Ascending aorta (tissue), 2 donors: ENCODE measurements at regions not wholly inside any gene's neighbourhood (a gene's known extent, or its start where the extent isn't known, plus 50 kb on each side); places are given as distances from the start of the nearest gene placed in this dataset.

ENCODE experiments used
- DNase-seq, 2 donors: peaks; one replicate each; pipeline ENCODE4 v3.0.0-alpha.2; 2019; ENCODE audit warnings: low spot score in 2 of 2
- H3K27ac ChIP-seq, 2 donors: fragments of 200-600 bp; sonication (generic); one replicate each; pipeline ENCODE4 v1.5.1; 2016 to 2017; ENCODE audit warnings: mild to moderate bottlenecking in 1 of 2
- H3K27me3 ChIP-seq: fragments of 200-600 bp; sonication (generic); one replicate; pipeline ENCODE4 v1.5.1; 2017
- H3K36me3 ChIP-seq, 2 donors: fragments of 200-600 bp; sonication (generic); one replicate each; pipeline ENCODE4 v1.5.1; 2016
- H3K4me1 ChIP-seq, 2 donors: fragments of 200-600 bp; sonication (generic); one replicate each; pipeline ENCODE4 v1.5.1; 2016 to 2017; ENCODE audit warnings: mild to moderate bottlenecking in 1 of 2
- H3K4me3 ChIP-seq, 2 donors: fragments of 200-600 bp; sonication (generic); one replicate each; pipeline ENCODE4 v1.5.1; 2016 to 2017; ENCODE audit warnings: mild to moderate bottlenecking in 1 of 2
- H3K9me3 ChIP-seq, 2 donors: fragments of 200-600 bp; sonication (generic); one replicate each; pipeline ENCODE4 v1.5.1; 2016
- CTCF ChIP-seq, 3 experiments: fragments of 200-600 bp in 2 of 3; fragments of 450-650 bp in 1 of 3; sonication (generic) in 2 of 3; IDR thresholded peaks; one replicate each; pipeline ENCODE4 v1.5.1; 2016 to 2019; ENCODE audit warnings: antibody characterized with exemption in 3 of 3, mild to moderate bottlenecking in 1 of 3, moderate library complexity in 1 of 3
- intact Hi-C: fragments of 100-400 bp; cut with DNase I; formaldehyde crosslinking; loops from one replicate; pipeline ENCODE4 v1.15.1; 2023

- Histone ChIP-seq H3K27me3 (no peaks in the 10 kb centered on the region), H3K36me3 (no peaks in the 10 kb centered on the region), H3K9me3 (no peaks in the 10 kb centered on the region), H3K4me1 (no peaks in the 10 kb centered on the region), H3K4me3 (no peak overlapping the region), H3K27ac (no peak overlapping the region)
- TF ChIP-seq CTCF (IDR thresholded peaks at IDR 0.05), result no peak
- intact Hi-C loops, result no loop called here
- DNase-seq, result no peak
These were observed 99.9 kb upstream of the FAM216B start for GRCh38 chr13:42681326-42682100.

DNA sequence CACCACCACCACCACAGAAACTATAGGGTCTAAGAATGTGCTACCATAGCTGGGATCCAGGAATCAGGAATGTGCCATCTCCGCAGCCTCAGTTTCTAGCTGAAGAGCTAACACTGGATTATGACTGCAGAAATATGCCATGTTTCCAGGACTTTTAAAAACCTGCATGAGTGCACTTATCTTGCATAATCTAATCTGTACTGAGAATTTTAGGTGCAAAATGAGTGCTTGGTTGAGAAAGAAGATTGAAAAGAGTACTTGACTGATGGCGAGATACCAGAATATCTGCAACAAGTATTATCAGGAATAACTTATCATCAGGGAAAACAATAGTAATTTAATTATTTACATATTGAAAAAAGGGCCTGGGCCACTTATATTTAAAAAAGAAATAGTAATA is 97.2 kb upstream of the FAM216B start:
- no peak for DNase-seq
- H3K4me1 ChIP-seq, result no peaks in the 10 kb centered on the region
- intact Hi-C loops, result no loop called here
- no peaks in the 10 kb centered on the region for H3K27me3 ChIP-seq
- no peaks in the 10 kb centered on the region for H3K9me3 ChIP-seq
- H3K4me3 ChIP-seq, result no peak overlapping the region
- TF ChIP-seq CTCF (IDR thresholded peaks at IDR 0.05), result no peak
- H3K27ac ChIP-seq, result no peak overlapping the region
- no peaks in the 10 kb centered on the region for H3K36me3 ChIP-seq

DNA sequence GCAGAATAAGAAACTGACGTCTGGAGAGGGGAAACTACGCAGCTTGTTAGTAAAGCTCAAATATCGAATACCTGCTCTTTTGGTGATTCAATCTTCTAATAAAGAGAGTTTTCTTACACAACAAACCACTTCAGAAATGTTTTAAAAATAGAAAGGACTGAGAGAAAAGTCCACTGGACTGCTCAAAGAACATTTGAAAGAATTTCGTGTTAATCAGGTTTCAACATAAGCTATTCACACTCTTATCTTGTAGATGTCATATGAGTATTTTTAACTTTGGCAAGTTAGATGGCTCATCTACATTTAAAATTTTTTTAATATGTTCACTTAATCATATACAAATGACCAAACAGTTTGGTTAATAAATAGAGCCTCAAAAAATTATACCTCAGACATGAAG is 95.6 kb upstream of the FAM216B start:
- Histone ChIP-seq H3K4me1 (no peaks in the 10 kb centered on the region), H3K27ac (no peak overlapping the region), H3K9me3 (no peaks in the 10 kb centered on the region), H3K36me3 (no peaks in the 10 kb centered on the region), H3K27me3 (no peaks in the 10 kb centered on the region), H3K4me3 (no peak overlapping the region)
- DNase-seq, result no peak
- intact Hi-C loops, result no loop called here
- no peak for TF ChIP-seq CTCF (IDR thresholded peaks at IDR 0.05)

- no peaks in the 10 kb centered on the region for H3K4me1 ChIP-seq
- no peaks in the 10 kb centered on the region for H3K9me3 ChIP-seq
- no peak for DNase-seq
- H3K27ac ChIP-seq, result no peak overlapping the region
- TF ChIP-seq CTCF (IDR thresholded peaks at IDR 0.05), result no peak
- H3K4me3 ChIP-seq, result no peak overlapping the region
- intact Hi-C loops, result no loop called here
- no peaks in the 10 kb centered on the region for H3K36me3 ChIP-seq
- no peaks in the 10 kb centered on the region for H3K27me3 ChIP-seq
These were observed 95.2 kb upstream of the FAM216B start for GRCh38 chr13:42686165-42686564.

DNA sequence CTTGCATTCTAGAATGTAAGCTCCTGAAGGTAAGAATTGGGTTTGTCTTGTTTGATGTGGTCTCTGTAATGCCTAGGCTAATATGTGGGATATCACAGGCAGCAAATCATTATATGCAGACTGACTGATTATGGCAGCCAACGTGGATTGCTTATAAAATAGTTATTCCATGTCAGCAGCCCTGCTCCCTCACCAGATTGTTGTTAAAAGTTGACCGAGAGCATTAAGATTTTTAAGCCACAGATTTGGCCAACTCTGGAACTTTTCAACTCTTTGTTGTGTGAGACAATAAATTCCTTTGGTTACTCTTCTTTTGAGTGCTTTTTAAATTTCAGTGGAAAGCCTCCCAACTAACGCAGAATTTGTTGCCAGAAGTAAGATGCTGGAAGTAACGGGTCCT is 92.6 kb upstream of the FAM216B start:
- Histone ChIP-seq H3K27me3 (no peaks in the 10 kb centered on the region), H3K36me3 (no peaks in the 10 kb centered on the region), H3K27ac (no peak overlapping the region), H3K9me3 (no peaks in the 10 kb centered on the region), H3K4me1 (no peaks in the 10 kb centered on the region), H3K4me3 (no peak overlapping the region)
- no peak for DNase-seq
- TF ChIP-seq CTCF (IDR thresholded peaks at IDR 0.05), result no peak
- intact Hi-C loops, result no loop called here

DNA sequence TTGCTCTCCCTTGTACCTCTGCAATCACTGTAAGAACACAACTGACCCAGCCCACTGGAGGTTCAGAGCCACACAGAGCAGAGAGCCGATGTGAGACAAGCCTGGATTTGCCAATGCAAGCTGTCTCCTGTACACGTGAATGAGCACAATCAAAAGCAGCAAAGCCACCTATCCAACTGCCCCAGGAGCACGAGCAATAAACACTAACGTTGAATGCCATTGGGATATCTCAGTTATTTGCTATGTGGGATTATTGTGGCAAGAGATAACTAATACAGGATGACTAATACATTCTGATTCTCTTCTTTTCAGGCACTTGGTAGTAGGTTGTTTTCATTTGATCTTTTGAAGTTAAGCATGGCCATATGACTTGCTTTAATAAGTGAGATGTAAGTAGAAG is 85.2 kb upstream of the FAM216B start:
- DNase-seq, result no peak
- intact Hi-C loops, result no loop called here
- no peak overlapping the region for H3K4me3 ChIP-seq
- H3K9me3 ChIP-seq, result no peaks in the 10 kb centered on the region
- no peak overlapping the region for H3K27ac ChIP-seq
- no peaks in the 10 kb centered on the region for H3K27me3 ChIP-seq
- H3K4me1 ChIP-seq, result no peaks in the 10 kb centered on the region
- H3K36me3 ChIP-seq, result no peaks in the 10 kb centered on the region
- no peak for TF ChIP-seq CTCF (IDR thresholded peaks at IDR 0.05)
